ENCODE measurements at regions not wholly inside any gene's neighbourhood (a gene's known extent, or its start where the extent isn't known, plus 50 kb on each side); places are given as distances from the start of the nearest gene placed in this dataset.
A peak's percentile ranks its signal among the peaks of the same experiment; 100 is the strongest.

DNA sequence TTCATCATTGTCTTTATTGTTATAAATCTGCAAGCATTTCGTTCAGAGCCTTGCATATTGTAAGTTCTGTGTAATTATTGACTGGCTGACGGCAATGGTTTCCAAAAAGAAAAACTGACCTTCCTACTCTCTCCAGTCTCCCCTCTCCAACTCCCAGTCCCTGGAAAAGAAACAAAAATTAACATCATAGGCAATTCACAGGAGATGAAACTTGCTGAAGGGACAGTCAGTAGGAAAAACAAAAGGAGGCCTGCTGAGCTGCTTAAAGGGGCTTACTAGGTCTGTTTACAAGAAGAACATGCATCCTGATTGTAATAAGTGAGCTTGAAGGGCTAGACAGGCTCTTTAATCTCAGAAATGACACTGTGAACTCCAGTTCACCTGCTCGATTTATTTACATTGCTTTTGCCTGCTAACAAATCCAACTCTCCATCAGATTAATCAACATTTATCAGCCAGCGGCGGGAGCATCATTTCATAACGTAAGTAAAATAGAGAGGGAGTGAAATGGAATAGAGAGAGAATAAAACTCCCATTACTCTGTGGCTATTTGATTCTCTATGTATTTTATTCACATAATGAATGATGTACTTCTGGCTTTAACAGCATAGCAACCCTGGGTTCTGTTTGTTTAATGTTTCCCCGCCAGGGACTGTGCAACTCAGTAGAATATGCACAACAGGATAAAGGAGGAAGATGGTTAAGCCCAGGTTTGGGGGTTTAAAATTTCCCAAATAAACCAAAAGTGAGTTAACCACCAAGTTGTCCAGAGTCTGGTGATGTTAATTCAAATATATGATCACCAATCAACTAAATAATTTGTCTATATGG is 256.7 kb upstream of the SETBP1 start:
- FAIRE-seq, result no peak

GRCh38 chr18:44424645-44425035 is 256.0 kb upstream of the SETBP1 start:
- FAIRE-seq (no peak), DNase-seq (ENCODE audit: extremely low spot score, insufficient read length, low read depth) (no peak)

More for the DNA sequence above, 256.7 kb upstream of the SETBP1 start:
- no peak for DNase-seq (ENCODE audit: extremely low spot score, insufficient read length, low read depth)

GRCh38 chr18:44425161-44425560 is 255.5 kb upstream of the SETBP1 start:
- no peak for FAIRE-seq
- DNase-seq (ENCODE audit: extremely low spot score, insufficient read length, low read depth), result no peak

DNA sequence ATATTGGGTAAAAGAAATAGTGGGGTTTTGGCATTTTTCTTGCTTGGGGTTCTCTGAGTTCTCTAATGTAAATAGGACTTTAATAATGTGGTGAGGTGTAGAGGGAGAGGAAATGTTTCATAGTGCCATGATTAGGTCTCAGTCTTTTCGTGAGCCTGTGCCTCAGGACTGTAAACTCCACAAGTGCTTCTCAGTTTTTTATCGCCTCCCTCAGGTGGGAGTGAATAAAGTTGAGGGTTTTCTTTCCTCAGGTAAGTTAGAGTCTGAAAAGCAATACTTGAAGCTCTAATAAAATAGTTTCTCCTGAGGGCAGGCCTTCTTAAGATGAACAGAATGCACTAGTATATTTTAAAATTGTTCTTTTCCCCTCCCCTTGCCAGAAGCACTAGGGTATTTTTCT is 243.1 kb upstream of the SETBP1 start:
- no peak for FAIRE-seq

DNA sequence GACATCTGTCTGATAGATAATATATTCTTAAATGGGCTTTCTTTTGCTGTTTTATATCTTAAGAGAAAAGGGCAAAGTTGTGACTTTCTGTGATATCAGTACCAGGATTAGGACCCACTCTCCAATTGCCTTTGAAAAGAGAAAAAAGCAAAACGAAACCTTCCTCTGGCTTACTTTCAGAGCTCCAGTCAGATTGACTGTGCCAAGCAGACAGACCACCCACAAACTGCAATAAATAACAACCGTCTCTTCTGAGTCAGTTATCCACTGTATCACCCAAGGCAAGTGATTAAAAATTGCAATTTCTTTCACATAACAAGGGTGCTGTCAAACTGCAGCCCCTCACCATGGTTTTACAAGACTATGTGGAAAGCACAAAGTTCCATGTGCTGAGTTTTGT is 230.5 kb upstream of the SETBP1 start:
- no peak for DNase-seq (ENCODE audit: extremely low spot score, insufficient read length, low read depth)
- FAIRE-seq, result no peak

More for the DNA sequence above, 243.1 kb upstream of the SETBP1 start:
- DNase-seq (ENCODE audit: extremely low spot score, insufficient read length, low read depth), result no peak

DNA sequence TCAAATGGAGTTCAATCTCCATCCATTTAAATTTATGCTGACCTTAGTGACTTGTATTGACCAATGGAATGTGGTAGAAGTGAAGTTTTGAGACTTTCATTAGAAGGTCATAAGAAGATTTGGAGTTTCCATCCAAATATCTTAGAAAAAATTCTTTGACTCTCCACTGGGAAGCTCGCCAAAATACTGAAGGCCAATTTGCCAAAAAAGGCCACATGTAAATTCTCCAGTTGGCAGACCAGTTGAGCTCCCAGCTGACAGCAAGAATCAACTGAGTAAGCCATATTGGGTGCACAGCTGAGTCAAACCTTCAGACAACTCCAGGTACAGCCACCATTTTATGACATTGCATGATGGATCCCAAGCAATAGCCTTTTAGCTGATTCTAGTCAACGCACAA is 228.3 kb upstream of the SETBP1 start:
- no peak for DNase-seq (ENCODE audit: extremely low spot score, insufficient read length, low read depth)
- no peak for FAIRE-seq

GRCh38 chr18:44453505-44453904 is 227.2 kb upstream of the SETBP1 start:
- FAIRE-seq (no peak), DNase-seq (ENCODE audit: extremely low spot score, insufficient read length, low read depth) (no peak)

DNA sequence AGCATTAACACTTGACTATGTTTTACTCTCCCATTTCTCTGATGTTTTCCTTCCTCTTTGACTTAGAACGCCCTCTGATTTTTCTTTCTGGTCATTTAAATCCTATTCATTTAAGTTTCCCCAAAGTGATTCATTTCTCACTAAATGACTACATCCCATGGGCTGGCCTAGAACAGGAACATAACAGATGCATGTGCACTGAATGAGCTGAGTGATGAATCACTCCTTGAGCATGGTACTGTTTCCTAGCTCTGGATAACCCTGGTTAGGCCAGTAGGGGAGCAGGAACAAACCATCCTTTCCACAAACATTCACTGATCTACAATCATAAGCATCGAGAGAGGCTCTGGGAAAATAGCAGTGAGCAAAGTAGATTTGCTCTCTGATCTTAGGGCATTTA is 221.9 kb upstream of the SETBP1 start:
- no peak for FAIRE-seq
- no peak for DNase-seq (ENCODE audit: extremely low spot score, insufficient read length, low read depth)

- DNase-seq (ENCODE audit: extremely low spot score, insufficient read length, low read depth), result no peak
Observed at GRCh38 chr18:44464398-44465180, 216.1 kb upstream of the SETBP1 start.

GRCh38 chr18:44465381-44465841 is 215.3 kb upstream of the SETBP1 start:
- no peak for DNase-seq (ENCODE audit: extremely low spot score, insufficient read length, low read depth)

More at GRCh38 chr18:44464398-44465180, 216.1 kb upstream of the SETBP1 start:
- FAIRE-seq, result no peak

GRCh38 chr18:44466997-44467396 is 213.7 kb upstream of the SETBP1 start:
- DNase-seq (ENCODE audit: extremely low spot score, insufficient read length, low read depth) (no peak), FAIRE-seq (no peak)

More at GRCh38 chr18:44465381-44465841, 215.3 kb upstream of the SETBP1 start:
- no peak for FAIRE-seq

DNA sequence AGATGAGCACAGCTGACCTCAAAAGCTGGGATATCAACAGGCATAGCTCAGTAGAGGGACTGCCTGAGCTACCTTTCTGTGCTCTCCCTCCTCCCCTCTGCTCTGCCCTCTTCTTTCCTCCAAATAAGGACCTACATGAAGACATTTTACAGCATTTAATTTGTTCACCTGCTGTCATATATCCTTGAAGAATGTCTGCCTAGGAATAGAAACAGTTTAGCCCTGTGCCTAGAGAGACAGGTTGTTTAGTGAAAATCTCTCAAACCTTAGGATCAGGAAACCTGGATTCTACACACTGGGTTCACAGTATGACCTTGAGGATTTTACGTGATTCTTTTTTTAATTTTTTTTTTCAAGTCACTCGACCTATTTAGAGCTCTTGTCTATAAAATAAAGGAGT is 213.0 kb upstream of the SETBP1 start:
- FAIRE-seq (no peak), DNase-seq (ENCODE audit: extremely low spot score, insufficient read length, low read depth) (no peak)

DNA sequence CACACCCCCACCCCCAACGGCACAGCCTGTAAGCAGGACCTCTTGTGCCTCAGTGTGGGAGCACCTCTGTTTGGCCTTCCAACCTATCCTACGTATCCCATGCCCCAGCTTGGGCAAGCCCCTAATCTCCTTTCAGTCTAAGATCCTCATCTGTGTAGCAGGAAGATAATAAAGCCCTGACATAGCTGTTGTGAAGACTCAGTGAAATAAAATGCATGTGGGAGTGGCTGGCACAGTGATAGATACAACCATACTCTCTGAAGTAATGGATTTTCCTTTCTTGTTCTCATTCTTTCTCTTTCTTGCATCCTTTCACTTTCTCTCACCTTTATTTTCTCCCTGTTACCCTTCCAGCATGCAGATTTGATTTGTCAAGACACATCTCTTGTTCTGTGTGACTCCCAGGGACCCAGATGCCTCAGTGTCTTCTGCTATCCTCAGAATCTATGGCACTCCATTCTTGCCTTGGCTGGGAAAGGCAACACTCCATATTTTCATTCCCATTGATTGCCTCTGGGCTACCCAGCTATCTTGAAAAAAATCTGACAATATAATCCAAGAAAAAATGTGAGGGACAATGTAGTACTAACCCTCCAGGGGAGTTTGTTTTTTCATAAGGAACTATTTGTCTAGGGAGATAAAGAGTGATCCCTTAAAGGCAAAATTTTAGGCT is 207.2 kb upstream of the SETBP1 start:
- FAIRE-seq (no peak), DNase-seq (ENCODE audit: extremely low spot score, insufficient read length, low read depth) (no peak)

- DNase-seq (ENCODE audit: extremely low spot score, insufficient read length, low read depth) (no peak), FAIRE-seq (no peak)
Observed at GRCh38 chr18:44474067-44474411, 206.6 kb upstream of the SETBP1 start.

DNA sequence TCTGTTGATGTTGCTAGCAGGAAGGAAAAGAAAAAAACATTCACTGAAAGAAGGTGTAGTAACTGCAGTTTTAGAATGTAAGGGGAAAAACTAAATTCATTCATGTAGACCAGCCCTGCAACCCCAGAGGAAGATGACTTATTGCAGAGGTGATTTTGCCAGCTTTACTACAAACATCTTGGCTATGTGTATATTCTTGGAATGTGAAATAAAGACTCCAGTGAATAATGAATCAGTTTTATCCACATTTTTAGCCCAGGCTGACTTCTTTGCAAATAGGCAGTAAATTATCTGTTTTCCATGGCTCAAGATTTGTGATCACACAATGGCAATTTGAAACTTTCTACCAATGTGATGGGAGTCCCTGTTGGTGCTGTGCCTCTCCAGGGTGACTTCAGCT is 206.1 kb upstream of the SETBP1 start:
- FAIRE-seq (no peak), DNase-seq (ENCODE audit: extremely low spot score, insufficient read length, low read depth) (no peak)

- no peak for FAIRE-seq
Observed at GRCh38 chr18:44482761-44483160, 197.9 kb upstream of the SETBP1 start.

GRCh38 chr18:44495151-44495550 is 185.5 kb upstream of the SETBP1 start:
- FAIRE-seq (peak; percentile 5), DNase-seq (ENCODE audit: extremely low spot score, insufficient read length, low read depth) (no peak)

More at GRCh38 chr18:44482761-44483160, 197.9 kb upstream of the SETBP1 start:
- DNase-seq (ENCODE audit: extremely low spot score, insufficient read length, low read depth), result no peak

- no peak for DNase-seq (ENCODE audit: extremely low spot score, insufficient read length, low read depth)
- FAIRE-seq, result no peak
Observed at GRCh38 chr18:44497311-44497710, 183.4 kb upstream of the SETBP1 start.

DNA sequence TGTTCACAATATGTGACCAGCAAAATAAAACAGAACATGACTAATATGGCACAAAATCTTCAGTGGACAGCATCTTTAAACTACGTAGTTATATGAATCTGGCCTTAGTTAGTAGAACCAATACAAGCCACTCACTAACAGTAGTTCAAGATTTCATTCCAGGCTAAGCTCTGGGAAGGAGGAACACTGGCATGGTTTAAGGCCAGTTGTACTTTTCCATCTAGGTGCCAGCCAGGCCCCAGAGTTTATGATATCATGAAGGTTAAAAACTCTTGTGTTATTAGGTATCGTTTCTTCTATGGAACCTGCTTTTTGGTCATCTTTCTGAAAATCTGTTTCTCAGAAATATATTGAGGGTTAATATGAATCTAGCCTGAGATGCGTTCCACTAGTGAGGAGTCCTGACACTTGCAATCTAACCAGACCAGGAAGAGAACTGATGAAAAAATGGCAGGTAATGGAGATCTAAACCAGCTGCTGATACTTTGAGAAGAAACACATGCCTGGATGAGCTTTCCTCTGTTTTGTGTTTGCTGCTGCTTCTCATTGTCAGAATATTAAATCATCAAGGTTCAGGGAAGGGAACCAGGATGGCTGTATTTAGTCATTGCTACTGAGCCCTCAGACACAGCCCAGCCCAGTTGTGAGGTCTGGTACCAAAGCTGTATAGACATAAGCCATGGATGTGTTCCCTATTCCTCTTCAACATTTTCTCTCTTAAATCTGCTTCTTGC is 182.8 kb upstream of the SETBP1 start:
- no peak for DNase-seq (ENCODE audit: extremely low spot score, insufficient read length, low read depth)
- FAIRE-seq, result no peak
